ENCODE measurements at regions not wholly inside any gene's neighbourhood (a gene's known extent, or its start where the extent isn't known, plus 50 kb on each side); places are given as distances from the start of the nearest gene placed in this dataset.

DNA sequence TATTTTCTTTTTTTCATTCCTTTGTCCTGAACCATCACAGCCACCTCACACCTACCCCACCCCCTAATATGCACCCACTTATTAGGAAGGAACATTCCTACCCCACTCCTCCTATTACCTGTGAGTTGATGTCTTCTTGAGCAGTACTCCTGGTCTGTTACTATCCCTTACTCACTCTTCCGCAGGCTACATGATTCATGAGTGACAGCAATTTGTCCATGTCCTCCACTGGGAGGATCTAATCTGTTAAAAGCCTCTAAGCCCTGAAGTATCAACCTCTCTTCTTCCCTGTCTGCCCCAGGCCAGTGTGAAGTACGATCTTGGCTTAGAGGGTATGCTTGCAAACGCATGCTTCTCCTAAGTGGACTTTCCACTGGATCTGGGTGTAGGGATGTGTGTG lies 75.6 kb upstream of the RFX8 start:
- TF ChIP-seq JUND (IDR thresholded peaks at IDR 0.05) = no peak
- TF ChIP-seq SRF (IDR thresholded peaks at IDR 0.05; ENCODE audit: low read depth) = no peak
- TF ChIP-seq RAD21 (IDR thresholded peaks at IDR 0.05; ENCODE audit: low read depth) = no peak
- TF ChIP-seq TCF7L2 (IDR thresholded peaks at IDR 0.05; ENCODE audit: borderline replicate concordance, extremely low read depth, insufficient read depth, insufficient read length) = no peak

GRCh38 chr2:101549371-101549770 lies 74.5 kb upstream of the RFX8 start:
- POLR2A ChIA-PET = no interaction called here

More for the DNA sequence above, 75.6 kb upstream of the RFX8 start:
- no peaks in the 10 kb centered on the region for H4K20me1 ChIP-seq (ENCODE audit: insufficient read depth)
- H3K9ac ChIP-seq (ENCODE audit: low read length) = no peak overlapping the region
- H3K4me2 ChIP-seq (ENCODE audit: low read length) = no peak overlapping the region
- no peaks in the 10 kb centered on the region for H3K9me3 ChIP-seq (ENCODE audit: control insufficient read depth in 1 of 2, insufficient read depth in 1 of 2, low read depth in 1 of 2, low read length in 2 of 2)
- no peak overlapping the region for H3K4me3 ChIP-seq (replicated peaks in 1 of 2; ENCODE audit: low read depth in 1 of 2, low read length in 2 of 2)
- H3K79me2 ChIP-seq (ENCODE audit: insufficient read depth, low read length) = no peaks in the 10 kb centered on the region
- no peak overlapping the region for H3K27ac ChIP-seq (ENCODE audit: low read depth, low read length)
- H2AFZ ChIP-seq (ENCODE audit: low read depth, low read length, poor library complexity, severe bottlenecking) = no peak overlapping the region
- H3K36me3 ChIP-seq (ENCODE audit: control insufficient read depth in 1 of 2, insufficient read depth in 2 of 2, low read length in 2 of 2) = no peaks in the 10 kb centered on the region
- POLR2A ChIA-PET = no interaction called here
- no peak for ATAC-seq
- CTCF ChIA-PET = no interaction called here
- no TSS peak for BruUV-seq (replicated peaks)
- peaks cover 4 to 18% of the 10 kb centered on the region in 2 experiments for H3K4me1 ChIP-seq (ENCODE audit: control insufficient read depth in 1 of 2, insufficient read depth in 2 of 2, low read length in 2 of 2)
- H3K9me2 ChIP-seq (ENCODE audit: insufficient read depth) = no peaks in the 10 kb centered on the region
- intact Hi-C loops (cut with micrococcal nuclease) = no loop called here
- RAD21 ChIA-PET (ENCODE audit: low non-redundant PET in 1 of 2, low total read pairs in 2 of 2, uncharacterized antibody in 2 of 2, unreplicated experiment in 2 of 2) = no interaction called here
- H3K27me3 ChIP-seq (ENCODE audit: insufficient read depth, low read length) = no peaks in the 10 kb centered on the region
- no peak for DNase-seq (ENCODE audit: low read depth, low spot score)

More at GRCh38 chr2:101549371-101549770, 74.5 kb upstream of the RFX8 start:
- no peaks in the 10 kb centered on the region for H4K20me1 ChIP-seq (ENCODE audit: insufficient read depth)
- TF ChIP-seq ZBTB33 (IDR thresholded peaks at IDR 0.05; ENCODE audit: extremely low read depth, insufficient replicate concordance, low read length) = no peak
- no peak for TF ChIP-seq EGR1 (IDR thresholded peaks at IDR 0.05; ENCODE audit: low read depth)
- TF ChIP-seq SIN3A (IDR thresholded peaks at IDR 0.05; ENCODE audit: low read depth) = no peak
- no peak for TF ChIP-seq ZFX (IDR thresholded peaks at IDR 0.05)
- no peak for TF ChIP-seq YY1 (IDR thresholded peaks at IDR 0.05; ENCODE audit: extremely low read depth, insufficient replicate concordance, low read depth, low read length)
- TF ChIP-seq POLR2A (IDR thresholded peaks at IDR 0.05; ENCODE audit: borderline replicate concordance, extremely low read depth, insufficient read depth, insufficient read length) = no peak
- H3K79me2 ChIP-seq (ENCODE audit: insufficient read depth, low read length) = no peaks in the 10 kb centered on the region
- H3K9ac ChIP-seq (ENCODE audit: low read length) = no peak overlapping the region
- DNase-seq (ENCODE audit: low read depth, low spot score) = no peak
- no peak overlapping the region for H3K4me3 ChIP-seq (replicated peaks in 1 of 2; ENCODE audit: low read depth in 1 of 2, low read length in 2 of 2)
- no peaks in the 10 kb centered on the region for H3K36me3 ChIP-seq (ENCODE audit: control insufficient read depth in 1 of 2, insufficient read depth in 2 of 2, low read length in 2 of 2)
- no peak for ATAC-seq
- H3K4me2 ChIP-seq (ENCODE audit: low read length) = no peak overlapping the region
- no peak overlapping the region for H2AFZ ChIP-seq (ENCODE audit: low read depth, low read length, poor library complexity, severe bottlenecking)
- H3K4me1 ChIP-seq (ENCODE audit: control insufficient read depth in 1 of 2, insufficient read depth in 2 of 2, low read length in 2 of 2) = peaks cover 4 to 19% of the 10 kb centered on the region in 2 experiments
- ChIA-PET CTCF (no interaction called here), RAD21 (ENCODE audit: low non-redundant PET in 1 of 2, low total read pairs in 2 of 2, uncharacterized antibody in 2 of 2, unreplicated experiment in 2 of 2) (no interaction called here)
- intact Hi-C loops (cut with micrococcal nuclease) = no loop called here
- H3K27me3 ChIP-seq (ENCODE audit: insufficient read depth, low read length) = no peaks in the 10 kb centered on the region
- BruUV-seq (replicated peaks) = no TSS peak
- no peak overlapping the region for H3K27ac ChIP-seq (ENCODE audit: low read depth, low read length)
- H3K9me2 ChIP-seq (ENCODE audit: insufficient read depth) = no peaks in the 10 kb centered on the region
- no peaks in the 10 kb centered on the region for H3K9me3 ChIP-seq (ENCODE audit: control insufficient read depth in 1 of 2, insufficient read depth in 1 of 2, low read depth in 1 of 2, low read length in 2 of 2)

All from HCT116 (cell line).